Panc1 (cell line): ENCODE measurements at regions not wholly inside any gene's neighbourhood (a gene's known extent, or its start where the extent isn't known, plus 50 kb on each side); places are given as distances from the start of the nearest gene placed in this dataset.

Experiments used
- ATAC-seq: fragments of 200-7000 bp; cut with Tn5 transposase; 2 replicates; pipeline ENCODE4 v1.9.1; 2020; ENCODE audit warnings: mild to moderate bottlenecking, moderate library complexity
- BruUV-seq: library from RNA; stranded (reverse); fragments of 400-500 nt; replicated peaks from 2 replicates; lab custom pipeline; 2021; lab: Mats Ljungman, UMichigan
- CTCF ChIA-PET: fragments of 300-600 bp; sonication (Branson Sonifier 250); formaldehyde crosslinking; loops from one replicate; lab custom pipeline; 2022; ENCODE audit warnings: antibody characterized with exemption; lab: Charles Lee
- POLR2A ChIA-PET: fragments of 300-600 bp; sonication (Branson Sonifier 250); formaldehyde crosslinking; loops from one replicate; lab custom pipeline; 2022; ENCODE audit warnings: antibody characterized with exemption; lab: Charles Lee
- DNase-seq: peaks from one replicate; pipeline ENCODE4 v3.0.0-alpha.2; 2010; ENCODE audit warnings: low read depth, low spot score
- H3K27ac ChIP-seq: 2 replicates; pipeline ENCODE4 v1.5.1; 2011; ENCODE audit warnings: mild to moderate bottlenecking, low read length, inconsistent platforms
- H3K27me3 ChIP-seq: fragments of 200-500 bp; sonication (Bioruptor generic); 2 replicates; pipeline ENCODE4 v1.6.0; 2014; ENCODE audit warnings: low read length, inconsistent platforms; ENCODE audit not compliant: control insufficient read depth, insufficient read depth
- H3K36me3 ChIP-seq: fragments of 200-500 bp; sonication (Bioruptor generic); 2 replicates; pipeline ENCODE4 v1.5.1; 2014; ENCODE audit warnings: inconsistent platforms, mild to moderate bottlenecking, low read length, moderate library complexity; ENCODE audit not compliant: control insufficient read depth, insufficient read depth
- H3K4me1 ChIP-seq: 2 replicates; pipeline ENCODE4 v1.5.1; 2011; ENCODE audit warnings: inconsistent platforms, mild to moderate bottlenecking, low read length, moderate library complexity; ENCODE audit not compliant: control insufficient read depth, insufficient read depth
- H3K4me3 ChIP-seq, 2 experiments: 2 replicates each; pipeline ENCODE4 v1.5.1; 2011 to 2012; ENCODE audit warnings: low read depth in 2 of 2, low read length in 2 of 2, mild to moderate bottlenecking in 2 of 2, inconsistent platforms in 1 of 2, moderate library complexity in 1 of 2
- H3K9me3 ChIP-seq: fragments of 200-500 bp; sonication (Bioruptor generic); 2 replicates; pipeline ENCODE4 v1.5.1; 2014; ENCODE audit warnings: low read depth, mild to moderate bottlenecking, inconsistent platforms, low read length, moderate library complexity; ENCODE audit not compliant: control insufficient read depth, insufficient read depth
- POLR2AphosphoS5 ChIP-seq: IDR thresholded peaks from 2 replicates; pipeline ENCODE4 v1.6.1; 2012; ENCODE audit warnings: mild to moderate bottlenecking, low read depth, low read length, moderate library complexity
- SIN3A ChIP-seq: IDR thresholded peaks from 2 replicates; pipeline ENCODE4 v1.6.1; 2012; ENCODE audit warnings: low read depth, mild to moderate bottlenecking, low read length, moderate library complexity, borderline replicate concordance; ENCODE audit not compliant: insufficient read depth
- TCF7L2 ChIP-seq: IDR thresholded peaks from 2 replicates; pipeline ENCODE4 v1.6.1; 2011; ENCODE audit warnings: mild to moderate bottlenecking, low read depth, low read length, inconsistent platforms
- in situ Hi-C: cut with HindIII; loops from 2 replicates; pipeline ENCODE4 v1.10.0; 2016; ENCODE audit warnings: low sequenced_read_pairs, low pct_unique_long_range_greater_than_20kb
- intact Hi-C: fragments of 100-400 bp; cut with micrococcal nuclease; formaldehyde crosslinking; loops from one replicate; pipeline ENCODE4 v1.10.0; 2022; ENCODE audit not compliant: unreplicated experiment
- TF ChIP-seq, protein P1 (sequence below), 2 experiments: IDR thresholded peaks; 2 replicates each; pipeline ENCODE4 v1.6.1; 2011 to 2012; ENCODE audit warnings: low read depth in 2 of 2, control low read depth in 1 of 2, low read length in 1 of 2, mild to moderate bottlenecking in 1 of 2, moderate library complexity in 1 of 2; ENCODE audit not compliant: insufficient read depth in 1 of 2
- TF ChIP-seq, protein P2 (sequence below): fragments of 450-650 bp; IDR thresholded peaks from 2 replicates; pipeline ENCODE4 v1.5.1; 2017; ENCODE audit warnings: mild to moderate bottlenecking

DNA sequence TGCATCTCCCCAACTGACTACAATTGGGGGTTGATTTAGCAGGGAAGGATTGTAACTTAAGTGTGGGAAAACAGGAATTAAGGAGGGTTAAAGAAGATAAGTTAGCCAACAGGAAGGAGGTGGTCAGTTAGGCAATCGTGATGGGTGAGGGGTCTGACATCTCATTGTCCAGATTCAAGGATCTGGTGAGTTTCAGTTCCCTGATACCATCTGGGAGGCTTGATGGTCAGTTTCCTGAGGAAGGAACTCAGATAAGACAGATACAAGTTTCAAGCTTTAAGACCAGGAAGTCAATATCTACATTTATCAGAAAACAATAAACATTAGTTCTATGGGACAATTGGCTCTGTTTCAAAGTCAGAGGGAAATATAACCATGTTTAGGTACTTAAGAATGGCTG is 601.8 kb downstream of the SLITRK6 start:
- Histone ChIP-seq H3K27ac (no peak overlapping the region), H3K4me1 (no peaks in the 10 kb centered on the region), H3K9me3 (no peaks in the 10 kb centered on the region), H3K4me3 (no peak overlapping the region), H3K27me3 (no peaks in the 10 kb centered on the region), H3K36me3 (no peaks in the 10 kb centered on the region)
- ChIA-PET POLR2A (no interaction called here), CTCF (no interaction called here)
- ATAC-seq = no peak
- intact Hi-C loops (no loop called here), in situ Hi-C loops (no loop called here)
- TF ChIP-seq, protein P1, sequence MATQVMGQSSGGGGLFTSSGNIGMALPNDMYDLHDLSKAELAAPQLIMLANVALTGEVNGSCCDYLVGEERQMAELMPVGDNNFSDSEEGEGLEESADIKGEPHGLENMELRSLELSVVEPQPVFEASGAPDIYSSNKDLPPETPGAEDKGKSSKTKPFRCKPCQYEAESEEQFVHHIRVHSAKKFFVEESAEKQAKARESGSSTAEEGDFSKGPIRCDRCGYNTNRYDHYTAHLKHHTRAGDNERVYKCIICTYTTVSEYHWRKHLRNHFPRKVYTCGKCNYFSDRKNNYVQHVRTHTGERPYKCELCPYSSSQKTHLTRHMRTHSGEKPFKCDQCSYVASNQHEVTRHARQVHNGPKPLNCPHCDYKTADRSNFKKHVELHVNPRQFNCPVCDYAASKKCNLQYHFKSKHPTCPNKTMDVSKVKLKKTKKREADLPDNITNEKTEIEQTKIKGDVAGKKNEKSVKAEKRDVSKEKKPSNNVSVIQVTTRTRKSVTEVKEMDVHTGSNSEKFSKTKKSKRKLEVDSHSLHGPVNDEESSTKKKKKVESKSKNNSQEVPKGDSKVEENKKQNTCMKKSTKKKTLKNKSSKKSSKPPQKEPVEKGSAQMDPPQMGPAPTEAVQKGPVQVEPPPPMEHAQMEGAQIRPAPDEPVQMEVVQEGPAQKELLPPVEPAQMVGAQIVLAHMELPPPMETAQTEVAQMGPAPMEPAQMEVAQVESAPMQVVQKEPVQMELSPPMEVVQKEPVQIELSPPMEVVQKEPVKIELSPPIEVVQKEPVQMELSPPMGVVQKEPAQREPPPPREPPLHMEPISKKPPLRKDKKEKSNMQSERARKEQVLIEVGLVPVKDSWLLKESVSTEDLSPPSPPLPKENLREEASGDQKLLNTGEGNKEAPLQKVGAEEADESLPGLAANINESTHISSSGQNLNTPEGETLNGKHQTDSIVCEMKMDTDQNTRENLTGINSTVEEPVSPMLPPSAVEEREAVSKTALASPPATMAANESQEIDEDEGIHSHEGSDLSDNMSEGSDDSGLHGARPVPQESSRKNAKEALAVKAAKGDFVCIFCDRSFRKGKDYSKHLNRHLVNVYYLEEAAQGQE (IDR thresholded peaks at IDR 0.05; ENCODE audit: insufficient read depth in 1 of 2, low read depth in 2 of 2, low read length in 1 of 2) = no peak
- TF ChIP-seq SIN3A = no peak
- TF ChIP-seq, protein P2, sequence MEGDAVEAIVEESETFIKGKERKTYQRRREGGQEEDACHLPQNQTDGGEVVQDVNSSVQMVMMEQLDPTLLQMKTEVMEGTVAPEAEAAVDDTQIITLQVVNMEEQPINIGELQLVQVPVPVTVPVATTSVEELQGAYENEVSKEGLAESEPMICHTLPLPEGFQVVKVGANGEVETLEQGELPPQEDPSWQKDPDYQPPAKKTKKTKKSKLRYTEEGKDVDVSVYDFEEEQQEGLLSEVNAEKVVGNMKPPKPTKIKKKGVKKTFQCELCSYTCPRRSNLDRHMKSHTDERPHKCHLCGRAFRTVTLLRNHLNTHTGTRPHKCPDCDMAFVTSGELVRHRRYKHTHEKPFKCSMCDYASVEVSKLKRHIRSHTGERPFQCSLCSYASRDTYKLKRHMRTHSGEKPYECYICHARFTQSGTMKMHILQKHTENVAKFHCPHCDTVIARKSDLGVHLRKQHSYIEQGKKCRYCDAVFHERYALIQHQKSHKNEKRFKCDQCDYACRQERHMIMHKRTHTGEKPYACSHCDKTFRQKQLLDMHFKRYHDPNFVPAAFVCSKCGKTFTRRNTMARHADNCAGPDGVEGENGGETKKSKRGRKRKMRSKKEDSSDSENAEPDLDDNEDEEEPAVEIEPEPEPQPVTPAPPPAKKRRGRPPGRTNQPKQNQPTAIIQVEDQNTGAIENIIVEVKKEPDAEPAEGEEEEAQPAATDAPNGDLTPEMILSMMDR = no peak
- no peak for TF ChIP-seq POLR2AphosphoS5
- no peak for TF ChIP-seq TCF7L2
- BruUV-seq = no TSS peak
- DNase-seq = no peak

DNA sequence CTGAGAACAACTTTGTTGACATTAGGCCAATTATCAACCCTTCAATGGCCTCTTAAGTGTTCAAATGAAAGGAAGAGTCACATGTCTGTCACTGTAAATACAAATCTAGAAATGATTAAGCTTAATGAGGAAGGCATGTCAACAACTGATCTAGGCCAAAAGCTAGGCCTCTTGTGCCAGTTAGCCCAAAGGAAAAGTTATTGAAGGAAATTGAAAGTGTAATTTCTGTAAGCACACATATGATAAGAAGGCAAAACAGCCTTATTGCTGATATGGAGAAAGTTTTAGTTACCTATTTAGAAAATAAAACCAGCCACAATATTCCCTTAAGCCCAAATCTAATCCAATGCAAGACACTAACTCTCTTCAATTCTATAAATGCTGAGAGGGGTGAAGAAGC is 604.7 kb downstream of the SLITRK6 start:
- POLR2A ChIA-PET = no interaction called here
- Histone ChIP-seq H3K4me3 (no peak overlapping the region), H3K27me3 (no peaks in the 10 kb centered on the region), H3K27ac (no peak overlapping the region), H3K36me3 (no peaks in the 10 kb centered on the region), H3K9me3 (no peaks in the 10 kb centered on the region), H3K4me1 (no peaks in the 10 kb centered on the region)
- DNase-seq = no peak
- TF ChIP-seq, protein P1 (IDR thresholded peaks at IDR 0.05; ENCODE audit: insufficient read depth in 1 of 2, low read depth in 2 of 2, low read length in 1 of 2) = no peak
- no peak for TF ChIP-seq POLR2AphosphoS5
- TF ChIP-seq TCF7L2 = no peak
- TF ChIP-seq SIN3A = no peak
- TF ChIP-seq, protein P2 = no peak
- CTCF ChIA-PET = no interaction called here
- in situ Hi-C loops (no loop called here), intact Hi-C loops (no loop called here)
- no TSS peak for BruUV-seq
- ATAC-seq = no peak
